ENCODE measurements at regions not wholly inside any gene's neighbourhood (a gene's known extent, or its start where the extent isn't known, plus 50 kb on each side); places are given as distances from the start of the nearest gene placed in this dataset.
"Not testable (repeated sequence)": the region's sequence is repeated elsewhere in the genome, so short reads cannot be mapped to it uniquely, and the experiment has no call there.

GRCh38 chr4:87716371-87717265 lies 66.5 kb downstream of the DMP1 start:
- in situ Hi-C loops (cut with MboI; ENCODE audit: low pct_unique_long_range_greater_than_20kb in 2 of 9, low sequenced_read_pairs in 9 of 9, unreplicated experiment in 9 of 9): no loop called here
- Histone ChIP-seq H3K4me1 (replicated peaks in 1 of 2) (no peaks in the 10 kb centered on the region), H3K27ac (no peak overlapping the region), H3K4me3 (no peak overlapping the region)
- ATAC-seq (replicated peaks in 6 of 8): no peak
- 0 to 90% (median 74%) methylated on average over 1 to 5 of the region's 5 CpGs; no CpG with 5 or more reads in 3 of the 10 experiments for WGBS, 10 experiments

DNA sequence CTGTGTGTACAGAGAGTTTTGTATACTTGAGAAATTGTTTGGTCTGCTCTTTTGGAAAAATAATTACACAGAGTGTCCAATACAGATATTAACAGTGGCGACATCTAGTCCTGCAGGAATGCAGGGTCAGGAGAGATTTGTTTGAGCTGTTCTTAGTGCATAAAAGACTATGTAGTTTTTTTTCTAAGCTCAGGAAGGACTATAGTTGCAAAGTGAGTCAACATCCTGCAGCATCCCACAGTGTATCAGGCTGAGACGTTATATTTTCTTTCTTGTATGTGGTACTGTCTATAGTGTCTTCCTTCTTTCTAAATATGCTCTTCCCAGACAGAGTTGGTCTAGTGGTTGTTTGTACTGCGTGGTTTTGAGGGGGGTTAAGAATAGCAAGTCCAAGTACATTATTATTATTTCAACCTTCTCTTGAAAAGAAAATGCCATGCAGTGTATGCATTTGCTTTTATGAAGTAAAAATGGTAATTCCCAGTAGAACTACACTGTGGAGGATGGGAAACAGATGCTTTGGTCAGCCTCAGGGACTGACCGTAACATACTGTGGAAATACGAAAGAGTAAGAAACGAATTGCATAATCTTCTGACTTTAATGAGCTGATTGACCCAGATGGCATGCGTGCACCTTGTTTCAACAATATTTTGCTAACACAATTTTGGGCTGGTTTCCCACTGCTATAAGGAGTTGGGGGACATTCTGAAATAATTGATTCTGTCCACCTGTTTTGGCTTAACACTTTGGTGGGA lies 67.4 kb downstream of the DMP1 start:
- WGBS, 10 experiments: 0 to 100% (median 68%) methylated on average over 2 to 7 of the region's 7 CpGs; no CpG with 5 or more reads in 1 of the 10 experiments
- Histone ChIP-seq H3K27ac (no peak overlapping the region), H3K4me3 (no peak overlapping the region), H3K4me1 (replicated peaks in 1 of 2) (no peaks in the 10 kb centered on the region)
- in situ Hi-C loops (cut with MboI; ENCODE audit: low pct_unique_long_range_greater_than_20kb in 2 of 9, low sequenced_read_pairs in 9 of 9, unreplicated experiment in 9 of 9): no loop called here
- ATAC-seq (replicated peaks in 6 of 8): peak in 3 of 8 experiments; percentile 59 to 62 (median 59)

- Histone ChIP-seq H3K27ac (no peak overlapping the region), H3K4me3 (no peak overlapping the region), H3K4me1 (replicated peaks in 1 of 2) (no peaks in the 10 kb centered on the region)
- peak in 3 of 8 experiments; percentile 62 to 93 (median 81) for ATAC-seq (replicated peaks in 6 of 8)
- 0 to 100% (median 86%) methylated on average over 1 to 4 of the region's 5 CpGs for WGBS, 10 experiments
- in situ Hi-C loops (cut with MboI; ENCODE audit: low pct_unique_long_range_greater_than_20kb in 2 of 9, low sequenced_read_pairs in 9 of 9, unreplicated experiment in 9 of 9): no loop called here
These were observed 68.2 kb downstream of the DMP1 start for GRCh38 chr4:87718217-87718835.

- H3K4me1 ChIP-seq (replicated peaks in 1 of 2): no peaks in the 10 kb centered on the region
- WGBS, 10 experiments: 0 to 83% (median 81%) methylated on average over 1 of the region's 1 CpG; no CpG with 5 or more reads in 6 of the 10 experiments
- ATAC-seq (replicated peaks in 6 of 8): no peak
- H3K4me3 ChIP-seq: no peak overlapping the region
- in situ Hi-C loops (cut with MboI; ENCODE audit: low pct_unique_long_range_greater_than_20kb in 2 of 9, low sequenced_read_pairs in 9 of 9, unreplicated experiment in 9 of 9): no loop called here
- H3K27ac ChIP-seq: no peak overlapping the region
These were observed 70.1 kb downstream of the DMP1 start for GRCh38 chr4:87720094-87720691.

GRCh38 chr4:87725287-87725686 lies 74.1 kb upstream of the IBSP start:
- H3K4me1 ChIP-seq (replicated peaks in 1 of 2); in situ Hi-C loops (cut with MboI; ENCODE audit: low pct_unique_long_range_greater_than_20kb in 2 of 9, low sequenced_read_pairs in 9 of 9, unreplicated experiment in 9 of 9); ATAC-seq (replicated peaks in 6 of 8); H3K27ac ChIP-seq; H3K4me3 ChIP-seq: not testable (repeated sequence)
- WGBS, 10 experiments: 60 to 86% methylated on average over 1 of the region's 1 CpG; no CpG with 5 or more reads in 8 of the 10 experiments

DNA sequence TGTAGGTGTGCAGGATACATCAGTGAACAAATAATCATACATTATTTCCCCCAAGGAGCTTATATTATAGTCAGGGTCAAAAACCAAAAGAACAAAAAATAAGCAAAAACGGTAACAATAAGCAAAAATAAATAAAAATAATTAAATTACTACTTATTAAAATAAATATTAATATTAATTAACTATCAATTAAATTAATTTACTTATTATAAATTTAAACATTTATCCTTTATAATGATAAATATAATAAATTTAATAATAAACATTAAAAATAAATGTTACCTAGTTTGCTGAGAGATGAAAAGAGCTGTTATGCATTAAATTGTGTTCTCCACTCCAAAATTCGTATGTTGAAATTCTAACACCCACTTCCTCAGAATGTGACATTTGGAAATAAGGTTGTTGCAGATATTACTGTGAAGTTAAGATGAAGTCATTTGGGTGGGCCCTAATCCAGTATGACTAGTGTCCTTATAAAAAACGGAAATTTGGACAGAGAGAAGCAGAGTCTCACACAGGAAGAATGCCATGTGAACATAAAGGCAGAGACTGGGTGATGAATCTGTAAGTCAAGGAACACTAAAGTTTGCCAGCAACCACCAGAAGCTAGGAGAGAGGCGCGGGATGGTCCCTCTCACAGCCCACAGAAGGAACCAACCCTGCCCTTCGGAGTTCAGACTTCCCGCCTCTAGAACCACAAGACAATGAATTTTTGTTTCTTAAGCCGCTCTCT lies 67.2 kb upstream of the IBSP start:
- in situ Hi-C loops (cut with MboI; ENCODE audit: low pct_unique_long_range_greater_than_20kb in 2 of 9, low sequenced_read_pairs in 9 of 9, unreplicated experiment in 9 of 9): no loop called here
- ATAC-seq (replicated peaks in 6 of 8): peak in 2 of 8 experiments; percentile 73 to 80
- WGBS, 10 experiments: 0 to 93% (median 74%) methylated on average over 1 to 5 of the region's 8 CpGs

GRCh38 chr4:87734084-87734483 lies 65.3 kb upstream of the IBSP start:
- Histone ChIP-seq H3K4me3 (no peak overlapping the region), H3K4me1 (replicated peaks in 1 of 2) (no peaks in the 10 kb centered on the region), H3K27ac (no peak overlapping the region)
- WGBS, 10 experiments: 14 to 81% (median 43%) methylated on average over 1 to 2 of the region's 2 CpGs; no CpG with 5 or more reads in 3 of the 10 experiments
- in situ Hi-C loops (cut with MboI; ENCODE audit: low pct_unique_long_range_greater_than_20kb in 2 of 9, low sequenced_read_pairs in 9 of 9, unreplicated experiment in 9 of 9): no loop called here
- ATAC-seq (replicated peaks in 6 of 8): no peak

More for the DNA sequence above, 67.2 kb upstream of the IBSP start:
- Histone ChIP-seq H3K4me3 (no peak overlapping the region), H3K4me1 (replicated peaks in 1 of 2) (no peaks in the 10 kb centered on the region), H3K27ac (no peak overlapping the region)

DNA sequence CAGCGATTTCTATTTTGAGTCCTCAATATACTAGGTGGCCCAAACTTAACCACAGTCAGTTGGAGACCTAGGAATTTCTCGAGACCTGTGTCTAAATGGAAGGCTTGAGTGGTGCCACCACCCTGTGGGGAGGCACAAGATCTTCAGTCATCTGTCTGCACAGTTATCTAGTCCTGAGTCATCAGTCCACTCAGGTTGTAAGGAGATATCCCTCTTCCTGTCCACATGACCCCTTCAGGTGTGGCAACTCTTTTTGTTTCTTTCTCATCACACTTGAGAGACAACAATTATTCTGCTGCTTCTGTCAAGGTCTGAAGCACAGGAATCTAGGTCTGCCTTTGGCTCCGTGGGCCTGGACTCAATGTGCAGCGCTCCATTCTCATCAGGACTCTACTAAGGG lies 64.4 kb upstream of the IBSP start:
- Histone ChIP-seq H3K4me1 (replicated peaks in 1 of 2) (no peaks in the 10 kb centered on the region), H3K27ac (no peak overlapping the region), H3K4me3 (no peak overlapping the region)
- ATAC-seq (replicated peaks in 6 of 8): no peak
- in situ Hi-C loops (cut with MboI; ENCODE audit: low pct_unique_long_range_greater_than_20kb in 2 of 9, low sequenced_read_pairs in 9 of 9, unreplicated experiment in 9 of 9): no loop called here
- WGBS, 10 experiments: 0 to 100% (median 67%) methylated on average over 1 to 4 of the region's 4 CpGs; no CpG with 5 or more reads in 2 of the 10 experiments

- Histone ChIP-seq H3K4me1 (replicated peaks in 1 of 2) (no peaks in the 10 kb centered on the region), H3K4me3 (no peak overlapping the region), H3K27ac (no peak overlapping the region)
- ATAC-seq (replicated peaks in 6 of 8): no peak
- in situ Hi-C loops (cut with MboI; ENCODE audit: low pct_unique_long_range_greater_than_20kb in 2 of 9, low sequenced_read_pairs in 9 of 9, unreplicated experiment in 9 of 9): no loop called here
These were observed 60.9 kb upstream of the IBSP start for GRCh38 chr4:87738483-87738882.

- Histone ChIP-seq H3K4me3 (no peak overlapping the region), H3K27ac (no peak overlapping the region), H3K4me1 (replicated peaks in 1 of 2) (no peaks in the 10 kb centered on the region)
- in situ Hi-C loops (cut with MboI; ENCODE audit: low pct_unique_long_range_greater_than_20kb in 2 of 9, low sequenced_read_pairs in 9 of 9, unreplicated experiment in 9 of 9): no loop called here
- ATAC-seq (replicated peaks in 6 of 8): no peak
- WGBS, 10 experiments: 11 to 92% (median 83%) methylated on average over 1 to 2 of the region's 2 CpGs; no CpG with 5 or more reads in 1 of the 10 experiments
These were observed 59.9 kb upstream of the IBSP start for GRCh38 chr4:87739494-87739893.

DNA sequence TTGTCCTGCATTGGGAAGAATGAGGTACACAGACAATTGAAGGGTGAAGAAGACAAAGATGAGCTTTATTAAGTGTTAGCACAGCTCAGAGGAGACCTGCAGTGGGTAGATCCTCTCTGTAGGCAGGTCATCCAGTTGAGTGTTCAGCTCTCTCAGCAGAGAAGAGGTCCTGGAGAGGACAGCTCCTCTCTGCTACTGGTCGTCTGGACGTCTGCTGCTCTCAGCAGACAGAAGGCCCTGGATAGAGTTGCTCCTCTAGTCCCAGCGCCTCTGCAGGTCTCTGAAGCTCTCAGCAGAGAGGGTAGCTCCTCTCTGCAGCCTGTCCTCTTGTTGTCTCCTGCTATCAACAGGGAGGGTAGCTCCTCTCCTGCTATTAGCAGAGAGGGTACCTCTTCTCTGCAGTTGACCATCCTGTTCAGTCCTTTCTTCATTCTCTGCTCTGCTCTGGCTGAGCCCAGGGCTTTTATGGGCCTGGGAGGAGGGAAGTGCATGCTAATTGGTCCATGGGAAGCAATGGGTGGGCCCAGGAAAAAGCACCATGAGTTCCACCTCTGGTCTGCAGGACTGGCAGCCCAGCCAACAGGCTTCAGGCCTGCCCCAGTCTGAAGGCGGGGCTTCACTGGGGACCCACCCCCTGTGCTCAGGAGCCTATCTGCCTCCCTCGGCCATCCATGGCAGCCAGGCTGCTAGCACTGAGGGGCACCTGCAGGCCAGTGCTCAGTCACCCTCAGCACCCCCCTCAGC lies 54.1 kb upstream of the IBSP start:
- Histone ChIP-seq H3K4me1 (replicated peaks in 1 of 2) (no peaks in the 10 kb centered on the region), H3K27ac (no peak overlapping the region), H3K4me3 (no peak overlapping the region)
- in situ Hi-C loops (cut with MboI; ENCODE audit: low pct_unique_long_range_greater_than_20kb in 2 of 9, low sequenced_read_pairs in 9 of 9, unreplicated experiment in 9 of 9): no loop called here
- ATAC-seq (replicated peaks in 6 of 8): peak in 3 of 8 experiments; percentile 66 to 90 (median 81)
- WGBS, 10 experiments: 0 to 100% (median 90%) methylated on average over 1 to 3 of the region's 5 CpGs; no CpG with 5 or more reads in 3 of the 10 experiments

- Histone ChIP-seq H3K4me1 (replicated peaks in 1 of 2) (no peaks in the 10 kb centered on the region), H3K27ac (no peak overlapping the region), H3K4me3 (no peak overlapping the region)
- ATAC-seq (replicated peaks in 6 of 8): no peak
- WGBS, 10 experiments: 42 to 100% (median 83%) methylated on average over 1 to 4 of the region's 5 CpGs; no CpG with 5 or more reads in 4 of the 10 experiments
- in situ Hi-C loops (cut with MboI; ENCODE audit: low pct_unique_long_range_greater_than_20kb in 2 of 9, low sequenced_read_pairs in 9 of 9, unreplicated experiment in 9 of 9): no loop called here
These were observed 53.4 kb upstream of the IBSP start for GRCh38 chr4:87746001-87746400.

All from motor neuron (in vitro differentiated cells).